ENCODE measurements at regions not wholly inside any gene's neighbourhood (a gene's known extent, or its start where the extent isn't known, plus 50 kb on each side); places are given as distances from the start of the nearest gene placed in this dataset.

- peaks cover 15% of the 10 kb centered on the region for H3K36me3 Mint-ChIP-seq
- no peak for TF ChIP-seq E2F4 (CRISPR knock-in tag; IDR thresholded peaks at IDR 0.05; ENCODE audit: borderline replicate concordance, low read depth)
- no peak for TF ChIP-seq NR3C1 (CRISPR knock-in tag; conservative IDR thresholded peaks at IDR 0.05; ENCODE audit: low read depth)
- TF ChIP-seq ZNF232 (CRISPR knock-in tag; IDR thresholded peaks at IDR 0.05), result no peak
- no peak for TF ChIP-seq ARID4B (CRISPR knock-in tag; IDR thresholded peaks at IDR 0.05; ENCODE audit: borderline replicate concordance)
- no peak for TF ChIP-seq SMAD4 (CRISPR knock-in tag; IDR thresholded peaks at IDR 0.05)
- no peak for TF ChIP-seq RORB (CRISPR knock-in tag; IDR thresholded peaks at IDR 0.05)
- TF ChIP-seq ZMAT4 (CRISPR knock-in tag; IDR thresholded peaks at IDR 0.05), result no peak
- no peaks in the 10 kb centered on the region; the same call in 1 of the 2 replicates for H3K4me1 Mint-ChIP-seq
- POLR2A ChIA-PET, result no interaction called here
- CTCF ChIA-PET, result no interaction called here
- H3K4me3 Mint-ChIP-seq, result no peak overlapping the region
- no peak for DNase-seq (ENCODE audit: low spot score)
- peak; percentile 71 for ATAC-seq
- no peak overlapping the region for H3K27ac Mint-ChIP-seq
- H3K27me3 Mint-ChIP-seq (ENCODE audit: low read depth), result no peaks in the 10 kb centered on the region
- H3K9me3 Mint-ChIP-seq, result peaks cover 15% of the 10 kb centered on the region
Measured at GRCh38 chr5:99378443-99378842, 449.6 kb upstream of the CHD1 start.

GRCh38 chr5:99369797-99370593 lies 441.2 kb upstream of the CHD1 start:
- no peaks in the 10 kb centered on the region; the same call in 1 of the 2 replicates for H3K27me3 Mint-ChIP-seq (ENCODE audit: low read depth)
- no peak overlapping the region for H3K27ac Mint-ChIP-seq
- no peaks in the 10 kb centered on the region for H3K4me1 Mint-ChIP-seq
- DNase-seq (ENCODE audit: low spot score) (no peak), ATAC-seq (no peak)
- peaks cover 3% of the 10 kb centered on the region; the same call in 1 of the 2 replicates for H3K9me3 Mint-ChIP-seq
- ChIA-PET CTCF (no interaction called here), POLR2A (no interaction called here)
- no peak overlapping the region for H3K4me3 Mint-ChIP-seq
- TF ChIP-seq GTF2I (CRISPR knock-in tag; conservative IDR thresholded peaks at IDR 0.05), result no peak
- TF ChIP-seq KAT7 (CRISPR knock-in tag; IDR thresholded peaks at IDR 0.05; ENCODE audit: borderline replicate concordance), result no peak
- no peak for TF ChIP-seq ETV6 (CRISPR knock-in tag; IDR thresholded peaks at IDR 0.05)
- no peak for TF ChIP-seq ZNF281 (CRISPR knock-in tag; IDR thresholded peaks at IDR 0.05)
- no peak for TF ChIP-seq FOXP4 (CRISPR knock-in tag; IDR thresholded peaks at IDR 0.05)
- no peak for TF ChIP-seq IRF1 (CRISPR knock-in tag; IDR thresholded peaks at IDR 0.05)
- no peak for TF ChIP-seq TCF7 (CRISPR knock-in tag; IDR thresholded peaks at IDR 0.05; ENCODE audit: low read depth)
- no peaks in the 10 kb centered on the region for H3K36me3 Mint-ChIP-seq

Data from WTC11 (cell line).